ENCODE measurements at regions not wholly inside any gene's neighbourhood (a gene's known extent, or its start where the extent isn't known, plus 50 kb on each side); places are given as distances from the start of the nearest gene placed in this dataset.

DNA sequence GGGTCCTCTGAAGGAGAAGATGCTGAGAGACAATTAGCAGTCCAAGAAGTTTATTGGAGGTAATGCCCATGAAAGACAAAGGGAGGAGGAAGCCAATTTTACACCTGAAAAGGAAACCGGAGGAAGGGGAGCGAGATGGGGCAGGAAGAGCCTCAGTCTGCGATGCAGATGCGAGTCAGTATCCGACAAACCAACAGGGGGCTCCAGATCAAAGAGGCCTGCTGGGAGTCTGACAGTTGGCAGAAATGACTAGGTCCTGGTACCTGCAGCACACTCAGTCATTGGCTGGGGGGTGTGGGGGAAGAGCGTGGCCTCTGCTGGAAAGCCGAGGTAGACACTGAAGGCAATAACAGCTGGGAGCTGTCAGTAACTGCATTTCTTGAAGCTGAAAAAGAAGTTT, 231.1 kb upstream of the CENPE start:
- no peak for DNase-seq (ENCODE audit: extremely low spot score, unreplicated experiment)
- Mint-ChIP-seq H3K4me1 (ENCODE audit: unreplicated experiment) (peaks cover 5% of the 10 kb centered on the region), H3K9me3 (no peaks in the 10 kb centered on the region), H3K4me3 (no peak overlapping the region), H3K27ac (no peak overlapping the region), H3K27me3 (peaks cover 3% of the 10 kb centered on the region), H3K36me3 (no peaks in the 10 kb centered on the region)
- peak; percentile 52 for TF ChIP-seq CTCF (conservative IDR thresholded peaks at IDR 0.05)

DNA sequence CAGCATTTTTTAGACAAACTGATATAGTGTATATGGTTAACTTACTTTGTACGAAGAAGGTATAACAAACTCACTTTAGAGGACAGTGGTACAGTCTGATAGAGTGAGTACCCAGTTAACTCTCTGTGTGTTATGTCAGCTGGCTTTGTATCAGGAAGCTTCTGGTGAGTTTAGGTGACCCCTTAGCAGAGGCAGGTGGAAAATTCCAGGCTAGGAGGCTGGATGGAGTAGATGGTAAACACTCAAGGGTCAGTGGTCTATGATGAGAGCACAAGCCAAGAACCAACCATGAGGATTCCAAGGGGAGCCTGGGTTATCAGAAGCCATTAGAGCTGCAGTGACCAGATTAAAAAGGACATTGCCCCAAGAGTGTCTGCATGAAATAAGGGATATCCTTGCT, 227.3 kb upstream of the CENPE start:
- Mint-ChIP-seq H3K4me1 (ENCODE audit: unreplicated experiment) (peaks cover 5% of the 10 kb centered on the region), H3K36me3 (no peaks in the 10 kb centered on the region), H3K9me3 (no peaks in the 10 kb centered on the region), H3K27ac (no peak overlapping the region), H3K27me3 (peaks cover 3% of the 10 kb centered on the region), H3K4me3 (no peak overlapping the region)
- no peak for DNase-seq (ENCODE audit: extremely low spot score, unreplicated experiment)
- TF ChIP-seq CTCF (conservative IDR thresholded peaks at IDR 0.05), result no peak

GRCh38 chr4:103424853-103425252, 226.7 kb upstream of the CENPE start:
- no peak for DNase-seq (ENCODE audit: extremely low spot score, unreplicated experiment)
- no peak overlapping the region for H3K27ac Mint-ChIP-seq
- H3K9me3 Mint-ChIP-seq, result no peaks in the 10 kb centered on the region
- no peak for TF ChIP-seq CTCF (conservative IDR thresholded peaks at IDR 0.05)
- no peaks in the 10 kb centered on the region for H3K36me3 Mint-ChIP-seq
- peaks cover 5% of the 10 kb centered on the region for H3K4me1 Mint-ChIP-seq (ENCODE audit: unreplicated experiment)
- H3K27me3 Mint-ChIP-seq, result peaks cover 2% of the 10 kb centered on the region
- no peak overlapping the region for H3K4me3 Mint-ChIP-seq

DNA sequence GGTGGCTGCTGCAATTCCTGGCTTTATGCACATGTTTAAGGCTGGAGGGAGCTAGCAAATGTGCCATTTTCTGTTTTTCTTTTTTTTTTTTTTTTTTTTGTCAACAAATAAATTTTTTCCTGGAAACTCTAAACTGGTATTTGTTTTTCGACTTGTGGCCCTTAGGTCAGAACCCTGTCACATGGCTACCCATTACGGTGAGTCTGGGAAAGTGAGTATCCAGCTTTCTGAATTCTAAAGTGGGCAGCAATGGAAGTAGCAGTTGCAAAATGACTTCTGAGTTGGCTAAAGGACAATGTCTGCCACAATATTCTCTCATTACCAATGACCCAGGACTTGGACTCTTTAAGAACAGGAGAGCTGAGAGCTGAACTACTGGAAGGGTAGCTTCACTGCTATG, 225.1 kb upstream of the CENPE start:
- no peak for TF ChIP-seq CTCF (conservative IDR thresholded peaks at IDR 0.05)
- Mint-ChIP-seq H3K9me3 (no peaks in the 10 kb centered on the region), H3K27me3 (no peaks in the 10 kb centered on the region), H3K4me1 (ENCODE audit: unreplicated experiment) (peaks cover 5% of the 10 kb centered on the region), H3K36me3 (no peaks in the 10 kb centered on the region), H3K27ac (no peak overlapping the region), H3K4me3 (no peak overlapping the region)
- no peak for DNase-seq (ENCODE audit: extremely low spot score, unreplicated experiment)

GRCh38 chr4:103422467-103423219, 224.5 kb upstream of the CENPE start:
- Mint-ChIP-seq H3K27ac (no peak overlapping the region), H3K9me3 (no peaks in the 10 kb centered on the region), H3K4me1 (ENCODE audit: unreplicated experiment) (peaks cover 5% of the 10 kb centered on the region), H3K4me3 (no peak overlapping the region), H3K36me3 (no peaks in the 10 kb centered on the region), H3K27me3 (no peaks in the 10 kb centered on the region)
- TF ChIP-seq CTCF (conservative IDR thresholded peaks at IDR 0.05), result no peak
- no peak for DNase-seq (ENCODE audit: extremely low spot score, unreplicated experiment)
